Esophagus muscularis mucosa (tissue), 4 donors: ENCODE measurements at regions not wholly inside any gene's neighbourhood (a gene's known extent, or its start where the extent isn't known, plus 50 kb on each side); places are given as distances from the start of the nearest gene placed in this dataset.

Experiments used
- CTCF ChIP-seq, 3 experiments: fragments of 200-600 bp in 2 of 3; fragments of 450-650 bp in 1 of 3; sonication (generic) in 2 of 3; IDR thresholded peaks; one replicate each; pipeline ENCODE4 v1.5.1; 2017 to 2019; ENCODE audit warnings: antibody characterized with exemption in 3 of 3, mild to moderate bottlenecking in 2 of 3, moderate library complexity in 1 of 3
- EP300 ChIP-seq: sonication (generic); formaldehyde crosslinking; IDR thresholded peaks from one replicate; pipeline ENCODE4 v1.6.1; 2017; ENCODE audit warnings: antibody characterized with exemption
- POLR2A ChIP-seq: fragments of 450-650 bp; IDR thresholded peaks from one replicate; pipeline ENCODE4 v1.6.1; 2017; ENCODE audit warnings: antibody characterized with exemption, moderate library complexity, mild to moderate bottlenecking, low read depth
- POLR2AphosphoS5 ChIP-seq, 2 donors: sonication (generic); formaldehyde crosslinking; IDR thresholded peaks; one replicate each; pipeline ENCODE4 v1.6.1; 2017; ENCODE audit warnings: antibody characterized with exemption in 2 of 2

GRCh38 chr6:168884050-168884645, 369.5 kb downstream of the THBS2 start:
- TF ChIP-seq CTCF (IDR thresholded peaks at IDR 0.05) (no peak), POLR2A (no peak), POLR2AphosphoS5 (IDR thresholded peaks at IDR 0.05) (no peak), EP300 (no peak)
